Endothelial cell (in vitro differentiated cells): ENCODE measurements at regions not wholly inside any gene's neighbourhood (a gene's known extent, or its start where the extent isn't known, plus 50 kb on each side); places are given as distances from the start of the nearest gene placed in this dataset.

Source experiments
- DNase-seq: peaks from one replicate; pipeline ENCODE4 v3.0.0; 2021; ENCODE audit warnings: low spot score
- H3K27ac Mint-ChIP-seq: one replicate; pipeline ENCODE4 v1.8.0; 2021; ENCODE audit warnings: mixed read lengths, inconsistent platforms; ENCODE audit not compliant: unreplicated experiment
- H3K27me3 Mint-ChIP-seq: one replicate; pipeline ENCODE4 v1.8.0; 2021; ENCODE audit warnings: mild to moderate bottlenecking, moderate library complexity, mixed read lengths, inconsistent platforms; ENCODE audit not compliant: unreplicated experiment
- H3K36me3 Mint-ChIP-seq: one replicate; pipeline ENCODE4 v1.8.0; 2021; ENCODE audit warnings: mild to moderate bottlenecking, low read depth, mixed read lengths, inconsistent platforms; ENCODE audit not compliant: unreplicated experiment
- H3K4me1 Mint-ChIP-seq: one replicate; pipeline ENCODE4 v1.8.0; 2021; ENCODE audit warnings: mild to moderate bottlenecking, mixed read lengths, inconsistent platforms; ENCODE audit not compliant: unreplicated experiment
- H3K4me3 Mint-ChIP-seq: one replicate; pipeline ENCODE4 v1.8.0; 2021; ENCODE audit warnings: mild to moderate bottlenecking, mixed read lengths, inconsistent platforms; ENCODE audit not compliant: unreplicated experiment
- H3K9me3 Mint-ChIP-seq: one replicate; pipeline ENCODE4 v1.8.0; 2021; ENCODE audit warnings: mixed read lengths, inconsistent platforms; ENCODE audit not compliant: unreplicated experiment
- CTCF ChIP-seq: fragments of 200-600 bp; sonication (generic); IDR thresholded peaks from one replicate; pipeline ENCODE4 v1.5.0; 2021; ENCODE audit warnings: antibody characterized with exemption; ENCODE audit not compliant: unreplicated experiment

GRCh38 chr1:87763483-87763882, 434.8 kb downstream of the LMO4 start:
- Mint-ChIP-seq H3K36me3 (no peaks in the 10 kb centered on the region), H3K4me1 (peaks cover 21% of the 10 kb centered on the region), H3K9me3 (no peaks in the 10 kb centered on the region), H3K4me3 (no peak overlapping the region), H3K27ac (no peak overlapping the region), H3K27me3 (no peaks in the 10 kb centered on the region)
- no peak for TF ChIP-seq CTCF
- no peak for DNase-seq

DNA sequence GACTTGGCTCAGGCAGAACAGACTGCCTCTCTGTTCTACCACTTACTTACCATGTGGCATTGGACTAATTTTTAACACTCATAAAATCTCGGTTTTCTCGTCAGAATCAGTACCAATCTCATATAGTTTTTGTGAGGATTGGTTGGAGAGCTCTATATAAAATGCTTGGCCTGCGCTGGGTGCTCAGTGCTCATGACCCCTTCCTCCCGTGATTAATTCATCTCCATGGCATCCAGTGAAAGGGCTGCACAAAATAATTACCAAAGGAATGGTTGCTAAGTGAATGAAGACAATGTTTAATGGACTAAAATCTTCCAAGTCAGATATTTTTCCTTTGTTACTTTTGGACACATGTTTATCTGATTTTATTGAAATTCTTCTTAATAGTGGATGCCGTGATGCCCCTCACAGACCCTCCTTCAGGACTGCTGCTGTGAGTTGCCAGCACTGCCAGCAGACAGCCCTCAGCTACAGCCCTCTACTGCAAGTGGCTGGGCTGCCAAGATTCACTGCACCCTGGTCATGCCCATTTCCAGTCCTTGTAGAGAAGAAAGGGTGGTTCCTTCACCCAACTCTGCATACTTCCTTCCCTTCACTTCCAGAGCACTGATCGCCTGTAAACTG, 436.5 kb downstream of the LMO4 start:
- H3K9me3 Mint-ChIP-seq = no peaks in the 10 kb centered on the region
- H3K4me3 Mint-ChIP-seq = no peak overlapping the region
- DNase-seq = no peak
- no peak overlapping the region for H3K27ac Mint-ChIP-seq
- H3K36me3 Mint-ChIP-seq = no peaks in the 10 kb centered on the region
- no peak for TF ChIP-seq CTCF
- H3K4me1 Mint-ChIP-seq = peaks cover 21% of the 10 kb centered on the region
- H3K27me3 Mint-ChIP-seq = no peaks in the 10 kb centered on the region

DNA sequence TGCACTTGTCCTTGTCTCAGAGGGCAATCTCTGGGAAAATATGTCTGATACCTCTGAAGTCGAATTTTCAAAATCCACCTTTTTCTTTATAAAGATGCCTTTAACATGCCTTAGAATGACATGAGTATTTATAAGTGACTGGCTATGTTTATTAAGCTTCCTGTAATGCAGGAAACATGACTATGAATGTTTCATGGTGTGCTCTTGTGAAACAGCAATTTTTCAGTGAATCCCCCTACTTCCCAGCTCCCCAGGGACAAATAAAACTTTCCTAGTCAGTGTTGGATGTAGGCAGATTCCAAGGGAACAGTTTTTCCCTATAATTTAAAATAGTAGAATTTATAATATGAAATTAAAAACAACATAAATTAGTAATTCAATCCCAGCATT, 437.0 kb downstream of the LMO4 start:
- no peaks in the 10 kb centered on the region for H3K27me3 Mint-ChIP-seq
- H3K36me3 Mint-ChIP-seq = no peaks in the 10 kb centered on the region
- peaks cover 21% of the 10 kb centered on the region for H3K4me1 Mint-ChIP-seq
- no peak for TF ChIP-seq CTCF
- no peak overlapping the region for H3K4me3 Mint-ChIP-seq
- no peaks in the 10 kb centered on the region for H3K9me3 Mint-ChIP-seq
- no peak overlapping the region for H3K27ac Mint-ChIP-seq
- no peak for DNase-seq

DNA sequence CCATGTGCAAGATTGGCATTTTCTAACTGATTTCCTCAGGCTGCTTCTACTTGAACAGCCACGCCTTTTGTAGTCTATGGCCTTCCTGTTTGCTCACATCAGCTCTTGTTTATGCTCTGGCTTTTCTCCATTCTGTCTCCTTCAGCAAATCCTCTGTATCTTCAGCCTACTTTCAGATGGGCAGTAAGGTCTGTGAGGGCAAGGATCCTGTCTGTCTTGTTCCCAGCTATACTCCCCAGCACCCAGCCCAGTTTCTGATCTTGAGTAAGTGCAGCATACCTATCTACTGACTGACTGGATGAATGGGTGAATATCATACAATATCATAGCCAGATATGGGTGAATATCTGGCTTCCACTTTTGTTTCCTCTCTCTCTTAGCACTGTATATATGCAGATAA, 438.1 kb downstream of the LMO4 start:
- no peak overlapping the region for H3K27ac Mint-ChIP-seq
- TF ChIP-seq CTCF = no peak
- H3K4me1 Mint-ChIP-seq = peaks cover 21% of the 10 kb centered on the region
- H3K9me3 Mint-ChIP-seq = no peaks in the 10 kb centered on the region
- H3K4me3 Mint-ChIP-seq = no peak overlapping the region
- H3K36me3 Mint-ChIP-seq = no peaks in the 10 kb centered on the region
- H3K27me3 Mint-ChIP-seq = no peaks in the 10 kb centered on the region
- no peak for DNase-seq

GRCh38 chr1:87778896-87779295, 450.2 kb downstream of the LMO4 start:
- no peak overlapping the region for H3K4me3 Mint-ChIP-seq
- H3K36me3 Mint-ChIP-seq = no peaks in the 10 kb centered on the region
- no peaks in the 10 kb centered on the region for H3K4me1 Mint-ChIP-seq
- H3K27ac Mint-ChIP-seq = no peak overlapping the region
- H3K9me3 Mint-ChIP-seq = no peaks in the 10 kb centered on the region
- no peaks in the 10 kb centered on the region for H3K27me3 Mint-ChIP-seq
- DNase-seq = no peak
- TF ChIP-seq CTCF = no peak
